ENCODE measurements at regions not wholly inside any gene's neighbourhood (a gene's known extent, or its start where the extent isn't known, plus 50 kb on each side); places are given as distances from the start of the nearest gene placed in this dataset.
"Not testable (repeated sequence)": the region's sequence is repeated elsewhere in the genome, so short reads cannot be mapped to it uniquely, and the experiment has no call there.

GRCh38 chr2:16755442-16755841 is 89.8 kb upstream of the CYRIA start:
- in situ Hi-C loops (cut with HindIII; ENCODE audit: low sequenced_read_pairs) = loop anchor here (25.0 kb wide), 1 partner anchor 143 kb away; no protein-coding TSS in a partner anchor
- TF ChIP-seq CTCF (IDR thresholded peaks at IDR 0.05; ENCODE audit: low read depth, low read length, missing control alignments) = no peak
- no peak overlapping the region for H3K4me3 ChIP-seq (ENCODE audit: low read depth, low read length)
- DNase-seq (ENCODE audit: low read depth) = no peak

- in situ Hi-C loops (cut with HindIII; ENCODE audit: low sequenced_read_pairs) = loop anchor here (25.0 kb wide), 1 partner anchor 141 kb away; no protein-coding TSS in a partner anchor
- not testable (repeated sequence) for H3K4me3 ChIP-seq (ENCODE audit: low read depth, low read length); DNase-seq (ENCODE audit: low read depth)
These were observed 87.4 kb upstream of the CYRIA start for GRCh38 chr2:16753025-16753424.

GRCh38 chr2:16750925-16751214 is 85.2 kb upstream of the CYRIA start:
- in situ Hi-C loops (cut with HindIII; ENCODE audit: low sequenced_read_pairs) = loop anchor here (25.0 kb wide), 1 partner anchor 139 kb away; no protein-coding TSS in a partner anchor
- not testable (repeated sequence) for H3K4me3 ChIP-seq (ENCODE audit: low read depth, low read length); DNase-seq (ENCODE audit: low read depth)

GRCh38 chr2:16750175-16750924 is 84.7 kb upstream of the CYRIA start:
- H3K4me3 ChIP-seq (ENCODE audit: low read depth, low read length) = no peak overlapping the region
- DNase-seq (ENCODE audit: low read depth) = no peak
- TF ChIP-seq CTCF (IDR thresholded peaks at IDR 0.05; ENCODE audit: low read depth, low read length, missing control alignments) = no peak
- in situ Hi-C loops (cut with HindIII; ENCODE audit: low sequenced_read_pairs) = loop anchor here (25.0 kb wide), 1 partner anchor 138 kb away; no protein-coding TSS in a partner anchor

GRCh38 chr2:16748511-16749266 is 83.1 kb upstream of the CYRIA start:
- in situ Hi-C loops (cut with HindIII; ENCODE audit: low sequenced_read_pairs); H3K4me3 ChIP-seq (ENCODE audit: low read depth, low read length); DNase-seq (ENCODE audit: low read depth): not testable (repeated sequence)

- H3K4me3 ChIP-seq (ENCODE audit: low read depth, low read length) = no peak overlapping the region
- in situ Hi-C loops (cut with HindIII; ENCODE audit: low sequenced_read_pairs) = no loop called here
- no peak for DNase-seq (ENCODE audit: low read depth)
- no peak for TF ChIP-seq CTCF (IDR thresholded peaks at IDR 0.05; ENCODE audit: low read depth, low read length, missing control alignments)
These were observed 82.1 kb upstream of the CYRIA start for GRCh38 chr2:16747689-16748088.

- TF ChIP-seq CTCF (IDR thresholded peaks at IDR 0.05; ENCODE audit: low read depth, low read length, missing control alignments) = no peak
- DNase-seq (ENCODE audit: low read depth) = no peak
- no peak overlapping the region for H3K4me3 ChIP-seq (ENCODE audit: low read depth, low read length)
- in situ Hi-C loops (cut with HindIII; ENCODE audit: low sequenced_read_pairs) = no loop called here
These were observed 81.6 kb upstream of the CYRIA start for GRCh38 chr2:16747257-16747656.

- no peak for DNase-seq (ENCODE audit: low read depth)
- no peak for TF ChIP-seq CTCF (IDR thresholded peaks at IDR 0.05; ENCODE audit: low read depth, low read length, missing control alignments)
- no peak overlapping the region for H3K4me3 ChIP-seq (ENCODE audit: low read depth, low read length)
- in situ Hi-C loops (cut with HindIII; ENCODE audit: low sequenced_read_pairs) = no loop called here
These were observed 81.2 kb upstream of the CYRIA start for GRCh38 chr2:16746833-16747232.
